H7 (cell line): ENCODE measurements at regions not wholly inside any gene's neighbourhood (a gene's known extent, or its start where the extent isn't known, plus 50 kb on each side); places are given as distances from the start of the nearest gene placed in this dataset.

ENCODE experiments used
- DNase-seq: peaks from one replicate; pipeline ENCODE4 v3.0.0; 2012
- H3K27me3 ChIP-seq: 2 replicates; pipeline ENCODE4 v1.6.0; 2011; ENCODE audit warnings: mild to moderate bottlenecking, low read length; ENCODE audit not compliant: control insufficient read depth, insufficient read depth
- H3K36me3 ChIP-seq: replicated peaks from 2 replicates; pipeline ENCODE4 v1.5.1; 2011; ENCODE audit warnings: low read length; ENCODE audit not compliant: control insufficient read depth, insufficient read depth
- H3K4me3 ChIP-seq: 2 replicates; pipeline ENCODE4 v1.5.1; 2011; ENCODE audit warnings: low read depth, mild to moderate bottlenecking, control low read depth, low read length, moderate library complexity; ENCODE audit not compliant: insufficient read depth

- Histone ChIP-seq H3K36me3 (no peaks in the 10 kb centered on the region), H3K27me3 (no peaks in the 10 kb centered on the region), H3K4me3 (no peak overlapping the region)
- DNase-seq, result no peak
Measured at GRCh38 chr12:65656156-65656882, 168.0 kb upstream of the HMGA2 start.

GRCh38 chr12:65656891-65657351, 167.4 kb upstream of the HMGA2 start:
- H3K4me3 ChIP-seq, result no peak overlapping the region

GRCh38 chr12:65657635-65658034, 166.6 kb upstream of the HMGA2 start:
- Histone ChIP-seq H3K27me3 (no peaks in the 10 kb centered on the region), H3K4me3 (no peak overlapping the region), H3K36me3 (no peaks in the 10 kb centered on the region)
- DNase-seq, result no peak

More at GRCh38 chr12:65656891-65657351, 167.4 kb upstream of the HMGA2 start:
- H3K27me3 ChIP-seq, result no peaks in the 10 kb centered on the region
- no peaks in the 10 kb centered on the region for H3K36me3 ChIP-seq
- DNase-seq, result no peak

- no peaks in the 10 kb centered on the region for H3K36me3 ChIP-seq
- no peaks in the 10 kb centered on the region for H3K27me3 ChIP-seq
- H3K4me3 ChIP-seq, result no peak overlapping the region
- no peak for DNase-seq
Measured at GRCh38 chr12:65658360-65658759, 165.9 kb upstream of the HMGA2 start.

- H3K4me3 ChIP-seq, result no peak overlapping the region
- H3K27me3 ChIP-seq, result no peaks in the 10 kb centered on the region
- DNase-seq, result no peak
- no peaks in the 10 kb centered on the region for H3K36me3 ChIP-seq
Measured at GRCh38 chr12:65659681-65660080, 164.6 kb upstream of the HMGA2 start.

- no peaks in the 10 kb centered on the region for H3K27me3 ChIP-seq
- no peak overlapping the region for H3K4me3 ChIP-seq
- no peaks in the 10 kb centered on the region for H3K36me3 ChIP-seq
- no peak for DNase-seq
Measured at GRCh38 chr12:65660096-65660495, 164.2 kb upstream of the HMGA2 start.

DNA sequence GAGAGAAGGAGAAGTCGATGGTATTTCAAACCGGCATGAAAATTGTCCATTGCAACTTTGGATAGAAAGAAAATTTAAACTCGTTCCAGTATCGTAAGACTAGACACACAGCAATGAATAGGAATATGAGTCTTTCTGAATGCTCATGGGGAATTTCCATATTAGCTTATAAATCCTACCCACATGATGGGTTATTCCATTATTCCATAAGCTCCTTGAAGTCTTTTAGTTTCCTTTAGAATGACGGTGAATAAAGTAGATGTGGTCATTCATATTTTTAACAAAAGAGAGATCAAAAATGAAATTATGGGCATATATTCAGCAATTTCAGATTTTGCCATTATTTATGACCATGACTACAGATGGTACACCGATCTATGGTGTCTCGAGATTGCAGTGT, 163.4 kb upstream of the HMGA2 start:
- DNase-seq, result no peak
- Histone ChIP-seq H3K27me3 (no peaks in the 10 kb centered on the region), H3K36me3 (no peaks in the 10 kb centered on the region)

GRCh38 chr12:65662590-65662989, 161.7 kb upstream of the HMGA2 start:
- Histone ChIP-seq H3K36me3 (no peaks in the 10 kb centered on the region), H3K27me3 (no peaks in the 10 kb centered on the region), H3K4me3 (no peak overlapping the region)
- no peak for DNase-seq

More for the DNA sequence above, 163.4 kb upstream of the HMGA2 start:
- no peak overlapping the region for H3K4me3 ChIP-seq

DNA sequence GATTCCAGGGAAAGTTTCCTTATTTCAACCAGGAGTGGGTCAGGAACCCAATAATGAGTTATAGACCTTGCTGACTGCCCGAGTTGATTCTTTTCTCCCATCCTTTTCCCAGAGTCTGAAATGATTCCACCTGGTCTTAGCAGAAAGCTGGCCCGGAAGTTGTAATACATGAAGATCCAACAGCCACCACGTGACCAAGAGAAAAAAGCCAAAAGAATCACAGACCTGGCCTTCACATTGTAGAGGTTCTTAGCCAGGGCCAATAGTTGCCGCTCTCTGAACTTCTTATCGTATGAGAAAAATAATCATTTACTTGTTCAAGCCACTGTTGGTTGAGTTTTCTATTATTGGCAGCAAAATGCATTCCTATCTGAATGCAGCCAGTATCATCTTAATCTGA, 161.2 kb upstream of the HMGA2 start:
- no peak for DNase-seq
- H3K27me3 ChIP-seq, result no peaks in the 10 kb centered on the region
- no peak overlapping the region for H3K4me3 ChIP-seq
- no peaks in the 10 kb centered on the region for H3K36me3 ChIP-seq

GRCh38 chr12:65663648-65664047, 160.6 kb upstream of the HMGA2 start:
- Histone ChIP-seq H3K27me3 (no peaks in the 10 kb centered on the region), H3K36me3 (no peaks in the 10 kb centered on the region), H3K4me3 (no peak overlapping the region)
- DNase-seq, result no peak

DNA sequence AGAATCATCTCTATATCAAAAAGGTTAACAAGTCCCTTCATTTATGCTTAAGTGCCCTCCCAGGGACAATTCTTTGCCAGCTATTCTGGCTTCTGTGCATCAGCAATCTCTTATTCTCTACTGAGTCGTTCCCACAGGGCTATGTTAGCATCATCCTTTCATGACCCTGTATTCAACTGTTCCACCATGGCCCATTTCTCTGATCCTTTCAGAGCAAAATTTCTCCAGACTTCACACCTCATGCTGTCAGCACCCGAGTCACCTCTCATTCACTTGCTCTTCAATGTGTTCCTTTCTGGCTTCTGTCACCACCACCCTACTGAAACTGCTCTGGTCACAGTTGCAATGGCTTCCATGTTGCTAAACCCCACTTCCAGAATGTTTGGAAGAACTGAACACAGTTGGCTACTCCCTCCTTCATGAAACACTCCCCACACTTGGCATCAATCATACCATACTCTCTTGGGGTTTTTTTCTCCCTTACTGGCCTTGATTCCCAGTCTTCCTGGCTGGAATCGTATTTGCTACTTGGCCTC, 159.5 kb upstream of the HMGA2 start:
- no peaks in the 10 kb centered on the region for H3K36me3 ChIP-seq
- H3K4me3 ChIP-seq, result no peak overlapping the region
- no peaks in the 10 kb centered on the region for H3K27me3 ChIP-seq
- no peak for DNase-seq

DNA sequence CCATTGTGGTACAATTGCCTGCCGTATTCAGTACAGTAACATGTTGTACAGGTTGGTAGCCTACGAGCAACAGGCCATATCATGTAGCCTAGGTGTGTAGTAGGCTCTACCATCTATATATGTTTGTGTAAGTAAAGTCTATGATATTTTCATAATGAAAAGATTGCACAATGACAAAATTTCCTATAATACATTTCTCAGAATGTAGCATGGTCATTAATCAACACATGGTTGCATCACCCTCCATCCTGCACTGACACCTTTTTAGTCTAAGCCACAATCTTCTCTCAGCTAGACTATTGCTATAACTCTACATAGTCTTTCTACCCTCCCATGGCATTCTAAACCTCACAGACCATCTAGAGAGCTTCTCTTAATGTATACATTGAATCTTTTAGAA, 158.5 kb upstream of the HMGA2 start:
- H3K36me3 ChIP-seq, result no peaks in the 10 kb centered on the region
- no peaks in the 10 kb centered on the region for H3K27me3 ChIP-seq
- no peak for DNase-seq
- no peak overlapping the region for H3K4me3 ChIP-seq

DNA sequence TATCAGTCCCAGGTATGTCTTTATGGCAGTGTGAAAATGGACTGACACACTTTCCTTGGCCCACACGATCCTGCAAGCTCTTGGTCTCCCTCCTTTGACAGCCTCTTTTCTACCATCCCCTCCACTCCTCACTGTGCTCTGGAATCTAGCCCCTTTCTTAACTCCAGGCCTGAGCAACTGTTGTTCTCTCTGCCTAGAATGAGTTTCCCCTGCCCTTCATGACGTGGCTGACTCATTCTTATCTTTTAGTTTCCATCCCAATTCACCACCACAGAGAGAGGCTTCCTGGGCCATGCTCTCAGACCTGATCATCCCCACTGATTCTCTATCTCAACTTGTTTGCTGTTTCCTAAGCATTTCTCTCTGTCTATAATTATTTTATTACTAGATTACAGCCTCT, 157.4 kb upstream of the HMGA2 start:
- no peaks in the 10 kb centered on the region for H3K27me3 ChIP-seq
- H3K4me3 ChIP-seq, result no peak overlapping the region
- no peak for DNase-seq
- H3K36me3 ChIP-seq, result no peaks in the 10 kb centered on the region

DNA sequence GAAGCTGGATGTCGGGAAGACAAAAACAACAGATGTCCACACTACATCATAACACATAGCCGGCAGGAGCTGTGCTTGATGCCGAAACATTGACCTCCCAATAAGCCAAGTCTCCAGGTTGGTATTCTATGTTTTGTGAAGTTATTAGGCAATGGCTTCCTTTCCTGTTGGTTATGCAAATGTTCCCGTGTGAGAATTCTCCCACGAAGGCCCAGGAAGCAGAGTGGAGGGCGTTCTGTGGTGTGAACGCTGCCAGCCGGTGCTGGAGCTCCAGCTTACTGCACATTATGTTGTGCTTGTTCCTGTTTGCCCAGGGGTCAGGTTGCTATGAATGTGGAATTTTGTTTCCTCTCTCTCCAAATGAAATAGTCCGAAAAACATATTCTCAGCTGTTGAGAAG, 156.4 kb upstream of the HMGA2 start:
- no peaks in the 10 kb centered on the region for H3K36me3 ChIP-seq
- DNase-seq, result no peak
- H3K27me3 ChIP-seq, result no peaks in the 10 kb centered on the region
- no peak overlapping the region for H3K4me3 ChIP-seq

GRCh38 chr12:65668981-65669695, 155.1 kb upstream of the HMGA2 start:
- Histone ChIP-seq H3K4me3 (no peak overlapping the region), H3K36me3 (no peaks in the 10 kb centered on the region), H3K27me3 (no peaks in the 10 kb centered on the region)
- no peak for DNase-seq
